ENCODE measurements at regions not wholly inside any gene's neighbourhood (a gene's known extent, or its start where the extent isn't known, plus 50 kb on each side); places are given as distances from the start of the nearest gene placed in this dataset.

GRCh38 chr10:93206652-93207051 is 133.0 kb downstream of the CYP26A1 start:
- TF ChIP-seq CTCF (IDR thresholded peaks at IDR 0.05) (no peak), POLR2A (IDR thresholded peaks at IDR 0.05) (no peak)

Measured in body of pancreas (tissue), 4 donors.